Gastroesophageal sphincter (tissue), 3 donors: ENCODE measurements at regions not wholly inside any gene's neighbourhood (a gene's known extent, or its start where the extent isn't known, plus 50 kb on each side); places are given as distances from the start of the nearest gene placed in this dataset.

Experiments
- CTCF ChIP-seq, 4 experiments: fragments of 200-600 bp in 2 of 4; fragments of 450-650 bp in 2 of 4; sonication (generic) in 1 of 4; IDR thresholded peaks; one replicate each; pipeline ENCODE4 v1.5.1; 2017 to 2019; ENCODE audit warnings: antibody characterized with exemption in 4 of 4, mild to moderate bottlenecking in 2 of 4, moderate library complexity in 2 of 4
- EP300 ChIP-seq: sonication (generic); formaldehyde crosslinking; IDR thresholded peaks from one replicate; pipeline ENCODE4 v1.6.1; 2017; ENCODE audit warnings: antibody characterized with exemption, mild to moderate bottlenecking
- POLR2A ChIP-seq, 2 donors: fragments of 450-650 bp; IDR thresholded peaks; one replicate each; pipeline ENCODE4 v1.6.1; 2017; ENCODE audit warnings: antibody characterized with exemption in 2 of 2, mild to moderate bottlenecking in 2 of 2, moderate library complexity in 1 of 2

GRCh38 chr16:62989480-62989879, 953.2 kb upstream of the CDH8 start:
- no peak for TF ChIP-seq CTCF (IDR thresholded peaks at IDR 0.05)
- TF ChIP-seq POLR2A (IDR thresholded peaks at IDR 0.05): no peak
- TF ChIP-seq EP300: no peak
